H7 (cell line): ENCODE measurements at regions not wholly inside any gene's neighbourhood (a gene's known extent, or its start where the extent isn't known, plus 50 kb on each side); places are given as distances from the start of the nearest gene placed in this dataset.

Experiments used
- DNase-seq: peaks from one replicate; pipeline ENCODE4 v3.0.0; 2012
- H3K27me3 ChIP-seq: 2 replicates; pipeline ENCODE4 v1.6.0; 2011; ENCODE audit warnings: mild to moderate bottlenecking, low read length; ENCODE audit not compliant: control insufficient read depth, insufficient read depth
- H3K36me3 ChIP-seq: replicated peaks from 2 replicates; pipeline ENCODE4 v1.5.1; 2011; ENCODE audit warnings: low read length; ENCODE audit not compliant: control insufficient read depth, insufficient read depth
- H3K4me3 ChIP-seq: 2 replicates; pipeline ENCODE4 v1.5.1; 2011; ENCODE audit warnings: low read depth, mild to moderate bottlenecking, control low read depth, low read length, moderate library complexity; ENCODE audit not compliant: insufficient read depth

GRCh38 chr16:86018941-86019340, 120.0 kb downstream of the IRF8 start:
- DNase-seq, result no peak
- no peaks in the 10 kb centered on the region for H3K27me3 ChIP-seq

GRCh38 chr16:86019446-86020047, 120.6 kb downstream of the IRF8 start:
- Histone ChIP-seq H3K36me3 (no peaks in the 10 kb centered on the region), H3K4me3 (no peak overlapping the region), H3K27me3 (no peaks in the 10 kb centered on the region)
- peak; percentile 76 for DNase-seq

More at GRCh38 chr16:86018941-86019340, 120.0 kb downstream of the IRF8 start:
- H3K36me3 ChIP-seq, result no peaks in the 10 kb centered on the region
- no peak overlapping the region for H3K4me3 ChIP-seq

GRCh38 chr16:86020971-86021370, 122.0 kb downstream of the IRF8 start:
- no peak overlapping the region for H3K4me3 ChIP-seq
- no peaks in the 10 kb centered on the region for H3K36me3 ChIP-seq
- no peak for DNase-seq
- H3K27me3 ChIP-seq, result no peaks in the 10 kb centered on the region; the same call in 1 of the 2 replicates

GRCh38 chr16:86022381-86022960, 123.5 kb downstream of the IRF8 start:
- DNase-seq, result no peak
- H3K27me3 ChIP-seq, result no peaks in the 10 kb centered on the region; the same call in 1 of the 2 replicates
- H3K36me3 ChIP-seq, result no peaks in the 10 kb centered on the region
- no peak overlapping the region for H3K4me3 ChIP-seq

GRCh38 chr16:86024210-86024609, 125.2 kb downstream of the IRF8 start:
- Histone ChIP-seq H3K4me3 (no peak overlapping the region), H3K27me3 (no peaks in the 10 kb centered on the region; the same call in 1 of the 2 replicates), H3K36me3 (no peaks in the 10 kb centered on the region)
- DNase-seq, result no peak

GRCh38 chr16:86025706-86026105, 126.7 kb downstream of the IRF8 start:
- Histone ChIP-seq H3K36me3 (no peaks in the 10 kb centered on the region), H3K27me3 (no peaks in the 10 kb centered on the region; the same call in 1 of the 2 replicates), H3K4me3 (no peak overlapping the region)
- DNase-seq, result no peak

GRCh38 chr16:86026171-86026910, 127.4 kb downstream of the IRF8 start:
- H3K4me3 ChIP-seq, result no peak overlapping the region
- no peaks in the 10 kb centered on the region; the same call in 1 of the 2 replicates for H3K27me3 ChIP-seq
- DNase-seq, result no peak

GRCh38 chr16:86026916-86027315, 128.0 kb downstream of the IRF8 start:
- no peak for DNase-seq
- no peaks in the 10 kb centered on the region for H3K36me3 ChIP-seq
- no peaks in the 10 kb centered on the region; the same call in 1 of the 2 replicates for H3K27me3 ChIP-seq

More at GRCh38 chr16:86026171-86026910, 127.4 kb downstream of the IRF8 start:
- H3K36me3 ChIP-seq, result no peaks in the 10 kb centered on the region

GRCh38 chr16:86027373-86028126, 128.6 kb downstream of the IRF8 start:
- Histone ChIP-seq H3K36me3 (no peaks in the 10 kb centered on the region), H3K4me3 (no peak overlapping the region), H3K27me3 (no peaks in the 10 kb centered on the region; the same call in 1 of the 2 replicates)
- no peak for DNase-seq

More at GRCh38 chr16:86026916-86027315, 128.0 kb downstream of the IRF8 start:
- no peak overlapping the region for H3K4me3 ChIP-seq

GRCh38 chr16:86029131-86029741, 130.3 kb downstream of the IRF8 start:
- peak; percentile 75 for DNase-seq
- Histone ChIP-seq H3K27me3 (peaks cover 2% of the 10 kb centered on the region), H3K4me3 (no peak overlapping the region), H3K36me3 (no peaks in the 10 kb centered on the region)

GRCh38 chr16:86030116-86030515, 131.2 kb downstream of the IRF8 start:
- H3K27me3 ChIP-seq, result peaks cover 2% of the 10 kb centered on the region
- no peak for DNase-seq
- no peak overlapping the region for H3K4me3 ChIP-seq
- no peaks in the 10 kb centered on the region for H3K36me3 ChIP-seq

- DNase-seq, result no peak
- Histone ChIP-seq H3K27me3 (peaks cover 2% of the 10 kb centered on the region), H3K36me3 (no peaks in the 10 kb centered on the region), H3K4me3 (no peak overlapping the region)
Measured at GRCh38 chr16:86031141-86031678, 132.2 kb downstream of the IRF8 start.

- Histone ChIP-seq H3K27me3 (peaks cover 2% of the 10 kb centered on the region), H3K36me3 (no peaks in the 10 kb centered on the region), H3K4me3 (no peak overlapping the region)
- peak; percentile 73 for DNase-seq
Measured at GRCh38 chr16:86033016-86033474, 134.1 kb downstream of the IRF8 start.

GRCh38 chr16:86033971-86034370, 135.0 kb downstream of the IRF8 start:
- no peaks in the 10 kb centered on the region for H3K36me3 ChIP-seq
- peaks cover 2% of the 10 kb centered on the region for H3K27me3 ChIP-seq
- DNase-seq, result no peak
- no peak overlapping the region for H3K4me3 ChIP-seq
